ENCODE measurements at regions not wholly inside any gene's neighbourhood (a gene's known extent, or its start where the extent isn't known, plus 50 kb on each side); places are given as distances from the start of the nearest gene placed in this dataset.

DNA sequence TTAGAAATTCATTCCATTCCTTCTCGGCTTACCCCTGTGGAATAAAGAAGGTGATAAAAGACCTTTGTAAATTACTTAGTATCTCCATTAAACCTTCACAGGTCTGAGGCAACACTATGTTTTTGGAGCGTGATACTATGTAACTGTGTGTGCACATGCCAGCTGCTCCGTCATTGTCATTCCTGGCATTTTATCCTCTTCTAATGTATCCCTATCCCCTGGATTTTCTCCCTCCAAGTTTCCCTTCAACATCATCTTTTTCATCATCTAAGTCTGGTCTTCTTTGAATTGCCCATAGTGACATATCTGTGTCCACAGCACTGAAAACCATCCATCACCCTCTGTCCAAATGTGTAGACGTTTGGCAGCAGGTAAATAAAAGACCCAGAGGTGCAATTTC, 125.7 kb downstream of the TEX36 start:
- RAD21 ChIA-PET (ENCODE audit: unreplicated experiment): no interaction called here
- no TSS peak for BruUV-seq (replicated peaks)
- Histone ChIP-seq H3K27me3 (replicated peaks in 1 of 2; ENCODE audit: control insufficient read depth in 2 of 2, insufficient read depth in 2 of 2, low read length in 1 of 2) (no peaks in the 10 kb centered on the region; a peak in 1 of 4 replicates), H3K36me3 (ENCODE audit: control insufficient read depth in 2 of 2, insufficient read depth in 2 of 2, low read length in 1 of 2) (no peaks in the 10 kb centered on the region), H4K20me1 (ENCODE audit: control insufficient read depth, insufficient read depth) (no peaks in the 10 kb centered on the region), H2AFZ (ENCODE audit: control insufficient read depth, low read depth, low read length) (no peak overlapping the region), H3K9me3 (replicated peaks; ENCODE audit: control insufficient read depth, insufficient read depth, low read length) (no peaks in the 10 kb centered on the region), H3K27ac (ENCODE audit: control insufficient read depth, insufficient read depth) (no peak overlapping the region), H3K9ac (ENCODE audit: control insufficient read depth, insufficient read depth, low read length) (no peak overlapping the region), H3K4me2 (ENCODE audit: control insufficient read depth, insufficient read depth) (no peak overlapping the region), H3K79me2 (ENCODE audit: control insufficient read depth, insufficient read depth, low read length) (no peaks in the 10 kb centered on the region), H3K4me1 (ENCODE audit: control insufficient read depth, insufficient read depth, low read length) (no peaks in the 10 kb centered on the region), H3K4me3 (no peak overlapping the region)
- ATAC-seq: no peak
- TF ChIP-seq FOXM1 (IDR thresholded peaks at IDR 0.05; ENCODE audit: low read depth, low read length): no peak
- TF ChIP-seq NR2C2 (IDR thresholded peaks at IDR 0.05; ENCODE audit: borderline replicate concordance, control insufficient read depth, insufficient read length, low read depth): no peak
- no peak for TF ChIP-seq TARDBP (IDR thresholded peaks at IDR 0.05; ENCODE audit: borderline replicate concordance)
- no peak for TF ChIP-seq JUND (IDR thresholded peaks at IDR 0.05; ENCODE audit: low read depth, low read length)
- TF ChIP-seq, protein P1, sequence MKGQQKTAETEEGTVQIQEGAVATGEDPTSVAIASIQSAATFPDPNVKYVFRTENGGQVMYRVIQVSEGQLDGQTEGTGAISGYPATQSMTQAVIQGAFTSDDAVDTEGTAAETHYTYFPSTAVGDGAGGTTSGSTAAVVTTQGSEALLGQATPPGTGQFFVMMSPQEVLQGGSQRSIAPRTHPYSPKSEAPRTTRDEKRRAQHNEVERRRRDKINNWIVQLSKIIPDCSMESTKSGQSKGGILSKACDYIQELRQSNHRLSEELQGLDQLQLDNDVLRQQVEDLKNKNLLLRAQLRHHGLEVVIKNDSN (IDR thresholded peaks at IDR 0.05; ENCODE audit: borderline replicate concordance, extremely low read length, insufficient read depth, low read depth, low read length): no peak
- no peak for TF ChIP-seq IKZF1 (conservative IDR thresholded peaks at IDR 0.05)
- no peak for TF ChIP-seq BHLHE40 (IDR thresholded peaks at IDR 0.05; ENCODE audit: borderline replicate concordance in 1 of 2, low read depth in 2 of 2, low read length in 1 of 2)
- no peak for TF ChIP-seq JUNB (IDR thresholded peaks at IDR 0.05)
- TF ChIP-seq, protein P2, sequence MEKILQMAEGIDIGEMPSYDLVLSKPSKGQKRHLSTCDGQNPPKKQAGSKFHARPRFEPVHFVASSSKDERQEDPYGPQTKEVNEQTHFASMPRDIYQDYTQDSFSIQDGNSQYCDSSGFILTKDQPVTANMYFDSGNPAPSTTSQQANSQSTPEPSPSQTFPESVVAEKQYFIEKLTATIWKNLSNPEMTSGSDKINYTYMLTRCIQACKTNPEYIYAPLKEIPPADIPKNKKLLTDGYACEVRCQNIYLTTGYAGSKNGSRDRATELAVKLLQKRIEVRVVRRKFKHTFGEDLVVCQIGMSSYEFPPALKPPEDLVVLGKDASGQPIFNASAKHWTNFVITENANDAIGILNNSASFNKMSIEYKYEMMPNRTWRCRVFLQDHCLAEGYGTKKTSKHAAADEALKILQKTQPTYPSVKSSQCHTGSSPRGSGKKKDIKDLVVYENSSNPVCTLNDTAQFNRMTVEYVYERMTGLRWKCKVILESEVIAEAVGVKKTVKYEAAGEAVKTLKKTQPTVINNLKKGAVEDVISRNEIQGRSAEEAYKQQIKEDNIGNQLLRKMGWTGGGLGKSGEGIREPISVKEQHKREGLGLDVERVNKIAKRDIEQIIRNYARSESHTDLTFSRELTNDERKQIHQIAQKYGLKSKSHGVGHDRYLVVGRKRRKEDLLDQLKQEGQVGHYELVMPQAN (conservative IDR thresholded peaks at IDR 0.05): no peak
- TF ChIP-seq PBX3 (IDR thresholded peaks at IDR 0.05; ENCODE audit: insufficient replicate concordance, low read depth, low read length): no peak
- TF ChIP-seq MXI1 (IDR thresholded peaks at IDR 0.05; ENCODE audit: low read depth, low read length): no peak
- no peak for TF ChIP-seq HCFC1 (IDR thresholded peaks at IDR 0.05; ENCODE audit: low read length)
- TF ChIP-seq RFX5 (IDR thresholded peaks at IDR 0.05; ENCODE audit: low read depth, low read length): no peak
- TF ChIP-seq BRCA1 (IDR thresholded peaks at IDR 0.05; ENCODE audit: low read depth, low read length): no peak
- TF ChIP-seq CHD2 (IDR thresholded peaks at IDR 0.05; ENCODE audit: borderline replicate concordance, low read depth, low read length): no peak
- no peak for TF ChIP-seq STAT1 (conservative IDR thresholded peaks at IDR 0.05)
- no peak for TF ChIP-seq YY1 (IDR thresholded peaks at IDR 0.05; ENCODE audit: low read depth, low read length)
- TF ChIP-seq E4F1 (IDR thresholded peaks at IDR 0.05; ENCODE audit: borderline replicate concordance, partially characterized antibody): no peak
- no peak for TF ChIP-seq RBBP5 (conservative IDR thresholded peaks at IDR 0.05)
- TF ChIP-seq ASH2L (IDR thresholded peaks at IDR 0.05; ENCODE audit: borderline replicate concordance, low read depth): no peak
- POLR2A ChIA-PET: no interaction called here
- intact Hi-C loops (cut with micrococcal nuclease; ENCODE audit: unreplicated experiment) (no loop called here), in situ Hi-C loops (cut with MboI) (no loop called here)
- 20% methylated on average over 4 of the region's 4 CpGs for WGBS (ENCODE audit: insufficient coverage, insufficient replicate concordance, low lambda C conversion rate, missing lambda C conversion rate)
- DNase-seq (ENCODE audit: low read depth, low spot score): no peak
- CTCF ChIA-PET: no interaction called here
- FAIRE-seq: no peak
- SMC1A ChIA-PET (ENCODE audit: uncharacterized antibody, unreplicated experiment): no interaction called here
